Left lung (tissue), 4 donors: ENCODE measurements at regions not wholly inside any gene's neighbourhood (a gene's known extent, or its start where the extent isn't known, plus 50 kb on each side); places are given as distances from the start of the nearest gene placed in this dataset.
"Not testable (repeated sequence)": the region's sequence is repeated elsewhere in the genome, so short reads cannot be mapped to it uniquely, and the experiment has no call there.

Experiments
- ATAC-seq: fragments of 200-7000 bp; cut with Tn5 transposase; one replicate; pipeline ENCODE4 v1.9.1; 2020; ENCODE audit warnings: moderate library complexity
- DNase-seq, 4 donors: peaks; one replicate each; pipeline ENCODE4 v3.0.0-alpha.2; 2013 to 2020
- H3K27ac ChIP-seq, 2 donors: fragments of 200-600 bp; sonication (generic) in 1 of 2; one replicate each; pipeline versions ENCODE4 v1.5.0 to v1.8.0; 2020 to 2021
- H3K27me3 ChIP-seq, 2 donors: fragments of 200-600 bp; sonication (generic) in 1 of 2; one replicate each; pipeline versions ENCODE4 v1.5.0 to v1.8.0; 2020 to 2021
- H3K36me3 ChIP-seq, 2 donors: fragments of 200-600 bp; sonication (generic) in 1 of 2; one replicate each; pipeline versions ENCODE4 v1.5.0 to v1.8.0; 2020 to 2021
- H3K4me1 ChIP-seq, 2 donors: fragments of 200-600 bp; one replicate each; pipeline ENCODE4 v1.8.0; 2021
- H3K4me3 ChIP-seq, 2 donors: fragments of 200-600 bp; sonication (generic) in 1 of 2; one replicate each; pipeline versions ENCODE4 v1.5.0 to v1.8.0; 2020 to 2021; ENCODE audit warnings: mild to moderate bottlenecking in 1 of 2
- H3K9me3 ChIP-seq, 2 donors: fragments of 200-600 bp; sonication (generic) in 1 of 2; one replicate each; pipeline versions ENCODE4 v1.5.0 to v1.8.0; 2020 to 2021
- intact Hi-C, 2 donors: fragments of 100-400 bp; cut with DNase I; formaldehyde crosslinking; loops; one replicate each; pipeline versions ENCODE4 v1.11.2 to v1.14.2; 2022
- TF ChIP-seq, protein P1 (sequence below), 2 donors: fragments of 200-600 bp; sonication (generic) in 1 of 2; IDR thresholded peaks; one replicate each; pipeline versions ENCODE4 v1.5.0 to v1.8.0; 2021; ENCODE audit warnings: antibody characterized with exemption in 2 of 2
- donor health status: DM: no; HTN: yes; CAD: no.
- donor health status: DM: no; HTN: no; CAD: no.

DNA sequence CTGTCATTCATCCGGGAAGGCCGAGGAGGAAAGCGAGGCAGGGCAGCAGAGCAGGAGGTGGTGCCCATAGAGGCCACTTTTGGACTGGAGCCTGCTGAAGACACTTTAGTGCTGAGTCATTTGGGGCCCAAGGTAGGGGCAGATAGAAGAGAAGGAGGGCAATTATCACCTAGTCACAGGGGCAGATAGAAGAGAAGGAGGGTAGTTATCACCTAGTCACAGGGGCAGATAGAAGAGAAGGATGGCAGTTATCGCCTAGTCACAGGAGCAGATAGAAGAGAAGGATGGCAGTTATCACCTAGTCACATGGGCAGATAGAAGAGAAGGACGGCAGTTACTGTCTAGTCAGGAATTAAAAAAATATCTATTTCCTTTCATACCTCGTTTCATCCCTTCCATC, 1372.6 kb downstream of the FOXD4L5 start:
- intact Hi-C loops, result not testable (repeated sequence)

DNA sequence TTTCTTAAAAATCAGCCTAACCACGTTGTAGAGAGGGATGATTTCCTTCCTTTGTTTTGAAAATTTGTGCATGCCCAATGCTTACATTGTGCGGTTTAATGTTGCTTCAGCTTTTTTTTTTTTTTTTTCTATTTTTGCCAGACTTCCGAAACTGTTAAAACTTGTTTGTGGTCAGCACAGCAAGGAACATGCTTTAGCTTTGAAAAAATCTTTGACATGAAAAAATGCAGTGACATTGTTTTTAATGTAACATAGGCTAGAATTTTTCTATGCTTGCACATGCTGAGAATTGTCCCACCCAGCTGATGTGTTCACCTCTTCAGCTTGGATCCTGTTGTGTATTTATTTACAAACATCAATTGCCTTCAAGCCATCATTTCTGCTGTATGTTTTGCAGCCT, 1375.9 kb downstream of the FOXD4L5 start:
- not testable (repeated sequence) for H3K4me3 ChIP-seq, H3K27me3 ChIP-seq, ATAC-seq

More for the DNA sequence above, 1372.6 kb downstream of the FOXD4L5 start:
- H3K4me3 ChIP-seq, ATAC-seq, DNase-seq, H3K27me3 ChIP-seq, H3K27ac ChIP-seq, H3K4me1 ChIP-seq, H3K36me3 ChIP-seq: not testable (repeated sequence)
- peaks cover 0 to 24% of the 10 kb centered on the region in 2 donors for H3K9me3 ChIP-seq

DNA sequence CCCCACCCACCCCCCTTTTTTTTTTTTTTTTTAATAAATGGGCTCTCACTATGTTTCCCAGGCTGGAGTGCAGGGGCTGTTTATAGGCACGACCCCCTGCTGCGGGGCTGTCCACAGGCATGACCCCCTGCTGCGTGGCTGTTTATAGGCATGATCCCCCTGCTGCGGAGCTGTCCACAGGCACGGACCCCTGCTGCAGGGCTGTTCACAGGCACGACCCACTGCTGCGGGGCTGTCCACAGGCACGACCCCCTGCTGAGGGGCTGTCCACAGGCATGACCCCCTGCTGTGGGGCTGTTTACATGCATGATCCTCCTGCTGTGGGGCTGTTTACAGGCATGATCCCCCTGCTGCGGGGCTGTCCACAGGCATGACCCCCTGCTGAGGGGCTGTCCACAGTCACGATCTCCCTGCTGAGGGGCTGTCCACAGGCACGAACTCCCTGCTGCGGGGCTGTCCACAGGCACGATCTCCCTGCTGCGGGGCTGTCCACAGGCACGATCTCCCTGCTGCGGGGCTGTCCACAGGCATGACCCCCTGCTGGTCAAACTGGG, 1385.3 kb downstream of the FOXD4L5 start:
- intact Hi-C loops, H3K27ac ChIP-seq, H3K27me3 ChIP-seq, H3K4me3 ChIP-seq, ATAC-seq, H3K4me1 ChIP-seq, H3K36me3 ChIP-seq: not testable (repeated sequence)
- peak in 1 of 4 donors; percentile 62 for DNase-seq
- H3K9me3 ChIP-seq, result peaks cover 0 to 21% of the 10 kb centered on the region in 2 donors

More for the DNA sequence above, 1375.9 kb downstream of the FOXD4L5 start:
- H3K4me1 ChIP-seq, intact Hi-C loops, DNase-seq, H3K36me3 ChIP-seq, H3K27ac ChIP-seq: not testable (repeated sequence)
- peaks cover 0 to 21% of the 10 kb centered on the region in 2 donors for H3K9me3 ChIP-seq

DNA sequence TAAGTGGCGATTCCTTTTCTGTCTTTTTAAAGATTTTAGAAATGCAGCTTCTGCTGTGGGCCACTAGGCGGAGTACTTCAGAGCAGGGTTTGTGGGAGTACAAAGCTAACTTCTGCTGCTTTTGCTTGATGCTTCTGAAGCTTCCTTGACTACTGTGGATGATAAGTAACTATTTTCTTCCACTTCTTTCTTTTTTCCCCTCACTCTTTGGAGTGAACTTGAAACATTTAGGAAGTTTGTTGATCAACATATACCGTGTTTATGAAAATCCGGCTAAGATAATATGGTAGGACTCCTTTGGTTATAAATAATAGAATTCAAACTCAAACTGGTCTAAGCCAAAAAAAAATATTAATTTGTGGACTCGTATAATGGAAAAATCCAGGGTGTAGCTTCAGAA, 1403.6 kb downstream of the FOXD4L5 start:
- H3K9me3 ChIP-seq, result peaks cover 0 to 11% of the 10 kb centered on the region in 2 donors
- H3K36me3 ChIP-seq, H3K27me3 ChIP-seq, intact Hi-C loops, H3K27ac ChIP-seq, H3K4me1 ChIP-seq, DNase-seq, H3K4me3 ChIP-seq, ATAC-seq: not testable (repeated sequence)

DNA sequence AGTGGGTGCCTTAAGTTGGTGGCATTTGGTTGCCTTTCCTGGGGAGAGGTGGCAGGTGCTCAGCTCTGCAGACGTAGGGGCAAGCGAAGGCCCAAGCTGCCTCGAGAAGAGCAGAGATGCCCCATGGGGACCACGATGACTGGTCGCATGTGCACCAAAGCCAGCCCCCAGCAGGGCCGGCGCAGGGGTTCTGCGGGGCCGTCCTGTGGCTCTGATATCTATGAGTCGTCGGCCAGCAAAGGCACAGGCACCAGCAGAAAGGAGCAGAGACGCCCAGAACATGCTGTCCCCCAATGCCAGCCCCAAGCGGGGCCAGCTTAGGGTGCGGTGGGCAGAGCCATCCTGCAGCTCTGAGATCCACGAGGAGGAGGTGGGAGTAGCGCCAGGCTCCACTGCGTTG, 1408.6 kb downstream of the FOXD4L5 start:
- intact Hi-C loops, ATAC-seq, H3K4me1 ChIP-seq, H3K4me3 ChIP-seq, H3K27me3 ChIP-seq, H3K27ac ChIP-seq, DNase-seq, H3K36me3 ChIP-seq: not testable (repeated sequence)
- H3K9me3 ChIP-seq, result peaks cover 0 to 10% of the 10 kb centered on the region in 2 donors

DNA sequence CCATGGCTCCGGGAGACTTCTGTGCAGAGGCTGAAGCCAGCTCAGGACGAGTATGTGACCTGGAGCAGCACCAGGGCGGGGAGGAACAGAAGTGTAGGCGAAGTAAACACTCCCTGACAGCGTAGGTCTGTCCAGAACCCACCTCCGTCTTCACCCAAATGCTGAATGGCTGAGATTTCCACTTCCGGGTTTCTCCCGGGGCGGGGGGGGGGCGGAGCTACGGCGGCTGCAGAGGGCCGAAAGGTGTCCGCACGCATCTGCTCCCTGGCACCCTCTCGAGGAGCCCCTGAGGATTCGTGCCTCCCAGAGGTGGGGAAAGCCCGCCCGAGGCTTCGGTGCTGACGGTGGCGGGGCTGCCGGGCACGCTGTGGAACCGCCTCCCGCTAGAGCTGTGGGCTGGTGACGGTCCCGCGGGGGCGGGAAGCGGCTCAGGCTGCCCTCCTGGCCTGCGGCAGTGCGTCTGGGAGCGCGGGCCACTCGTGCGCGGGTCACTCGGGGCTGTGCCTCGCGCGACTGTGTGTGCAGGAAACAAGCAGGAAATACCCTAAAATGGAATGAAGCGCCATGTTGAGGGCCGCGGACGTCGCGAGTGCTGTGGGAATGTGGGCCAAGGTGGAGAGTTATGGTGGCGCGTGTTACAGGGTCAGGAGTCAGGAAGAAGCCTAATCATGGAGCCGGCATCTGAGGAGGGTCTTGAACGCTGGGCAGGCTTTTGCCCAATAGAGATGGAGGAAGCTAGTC, 1425.4 kb downstream of the FOXD4L5 start:
- H3K36me3 ChIP-seq, result no peaks in the 10 kb centered on the region
- peaks cover 0 to 25% of the 10 kb centered on the region in 2 donors for H3K9me3 ChIP-seq
- peak overlapping the region in 1 of 2 donors; percentile 20 for H3K4me3 ChIP-seq
- ATAC-seq (peak; percentile 14), DNase-seq (peak in 2 of 4 donors; percentile 3 to 70)
- H3K27ac ChIP-seq, result no peak overlapping the region
- no peaks in the 10 kb centered on the region for H3K4me1 ChIP-seq
- no peaks in the 10 kb centered on the region for H3K27me3 ChIP-seq
- intact Hi-C loops, result no loop called here
- TF ChIP-seq, protein P1, sequence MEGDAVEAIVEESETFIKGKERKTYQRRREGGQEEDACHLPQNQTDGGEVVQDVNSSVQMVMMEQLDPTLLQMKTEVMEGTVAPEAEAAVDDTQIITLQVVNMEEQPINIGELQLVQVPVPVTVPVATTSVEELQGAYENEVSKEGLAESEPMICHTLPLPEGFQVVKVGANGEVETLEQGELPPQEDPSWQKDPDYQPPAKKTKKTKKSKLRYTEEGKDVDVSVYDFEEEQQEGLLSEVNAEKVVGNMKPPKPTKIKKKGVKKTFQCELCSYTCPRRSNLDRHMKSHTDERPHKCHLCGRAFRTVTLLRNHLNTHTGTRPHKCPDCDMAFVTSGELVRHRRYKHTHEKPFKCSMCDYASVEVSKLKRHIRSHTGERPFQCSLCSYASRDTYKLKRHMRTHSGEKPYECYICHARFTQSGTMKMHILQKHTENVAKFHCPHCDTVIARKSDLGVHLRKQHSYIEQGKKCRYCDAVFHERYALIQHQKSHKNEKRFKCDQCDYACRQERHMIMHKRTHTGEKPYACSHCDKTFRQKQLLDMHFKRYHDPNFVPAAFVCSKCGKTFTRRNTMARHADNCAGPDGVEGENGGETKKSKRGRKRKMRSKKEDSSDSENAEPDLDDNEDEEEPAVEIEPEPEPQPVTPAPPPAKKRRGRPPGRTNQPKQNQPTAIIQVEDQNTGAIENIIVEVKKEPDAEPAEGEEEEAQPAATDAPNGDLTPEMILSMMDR (IDR thresholded peaks at IDR 0.05), result no peak

DNA sequence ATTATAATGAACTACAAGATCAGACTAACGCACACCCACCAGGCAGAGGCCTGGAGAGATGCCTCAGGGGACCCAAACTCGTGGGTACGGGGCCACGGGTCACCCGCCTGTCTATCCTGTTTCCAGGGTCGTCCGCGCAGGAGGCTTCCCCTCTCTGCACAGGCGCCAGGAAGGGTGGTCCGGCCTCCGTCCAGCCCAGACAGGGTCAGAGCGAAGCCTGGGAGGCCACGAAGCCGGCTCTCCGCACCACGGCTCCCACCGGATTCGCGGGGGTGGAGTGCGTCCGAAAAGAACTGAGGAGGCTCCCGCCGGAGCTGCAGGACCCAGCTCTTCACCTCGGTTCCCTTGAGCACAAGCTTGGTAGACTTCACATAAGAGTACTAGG, 1425.9 kb downstream of the FOXD4L5 start:
- ATAC-seq, intact Hi-C loops, H3K27ac ChIP-seq, H3K4me1 ChIP-seq, H3K36me3 ChIP-seq, H3K27me3 ChIP-seq: not testable (repeated sequence)
- peak in 1 of 4 donors; percentile 55 for DNase-seq
- Histone ChIP-seq H3K4me3 (peak overlapping the region in 1 of 2 donors; percentile 20), H3K9me3 (peaks cover 0 to 25% of the 10 kb centered on the region in 2 donors)

DNA sequence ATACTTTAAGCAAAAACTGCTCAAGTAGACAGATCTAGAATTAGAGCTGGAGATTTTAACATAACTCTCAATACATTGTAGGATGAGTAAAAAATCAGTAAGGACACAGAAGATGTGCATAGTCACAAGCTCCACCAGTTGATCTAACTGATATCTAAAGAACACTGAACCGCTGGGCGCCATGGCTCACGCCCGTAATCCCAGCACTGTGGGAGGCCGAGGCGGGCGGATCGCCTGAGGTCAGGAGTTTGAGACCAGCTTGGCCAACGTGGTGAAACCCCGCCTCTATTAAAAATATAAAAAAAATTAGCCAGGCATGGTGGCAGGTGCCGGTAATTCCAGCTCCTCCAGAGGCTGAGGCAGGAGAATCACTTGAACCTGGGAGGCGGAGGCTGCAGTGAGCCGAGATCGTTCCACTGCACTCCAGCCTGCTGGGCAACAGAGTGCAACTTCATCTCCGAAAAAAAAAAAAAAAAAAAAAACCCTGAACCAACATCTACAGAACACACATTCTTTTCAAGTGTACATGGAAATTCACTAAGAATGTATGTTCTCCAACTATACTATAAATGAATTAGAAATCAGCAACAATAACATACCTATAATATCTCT, 1431.8 kb downstream of the FOXD4L5 start:
- H3K27ac ChIP-seq, intact Hi-C loops, H3K4me1 ChIP-seq, H3K36me3 ChIP-seq, H3K27me3 ChIP-seq, H3K9me3 ChIP-seq, ATAC-seq, H3K4me3 ChIP-seq: not testable (repeated sequence)
- DNase-seq, result peak in 1 of 4 donors; percentile 44

DNA sequence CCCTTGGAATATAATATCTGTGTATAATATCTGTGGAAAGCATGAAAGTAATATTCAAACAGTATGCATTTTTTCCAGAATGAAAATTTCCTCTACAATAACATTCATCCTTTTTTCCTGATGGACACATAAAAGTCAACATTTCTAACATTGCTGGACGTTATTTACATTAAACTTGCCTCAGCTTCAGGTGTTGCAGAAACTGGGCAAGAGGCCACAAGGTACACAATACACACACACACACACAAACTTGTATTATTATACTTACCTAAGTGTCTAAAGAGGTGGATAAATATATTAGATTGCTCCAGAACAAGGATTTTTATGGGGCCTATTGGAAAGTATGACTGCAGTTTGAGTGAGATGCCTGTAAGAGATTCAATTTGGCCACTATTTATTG, 1460.2 kb downstream of the FOXD4L5 start:
- H3K27ac ChIP-seq, H3K4me1 ChIP-seq, H3K4me3 ChIP-seq, ATAC-seq, H3K9me3 ChIP-seq, DNase-seq, H3K36me3 ChIP-seq, intact Hi-C loops, H3K27me3 ChIP-seq: not testable (repeated sequence)

DNA sequence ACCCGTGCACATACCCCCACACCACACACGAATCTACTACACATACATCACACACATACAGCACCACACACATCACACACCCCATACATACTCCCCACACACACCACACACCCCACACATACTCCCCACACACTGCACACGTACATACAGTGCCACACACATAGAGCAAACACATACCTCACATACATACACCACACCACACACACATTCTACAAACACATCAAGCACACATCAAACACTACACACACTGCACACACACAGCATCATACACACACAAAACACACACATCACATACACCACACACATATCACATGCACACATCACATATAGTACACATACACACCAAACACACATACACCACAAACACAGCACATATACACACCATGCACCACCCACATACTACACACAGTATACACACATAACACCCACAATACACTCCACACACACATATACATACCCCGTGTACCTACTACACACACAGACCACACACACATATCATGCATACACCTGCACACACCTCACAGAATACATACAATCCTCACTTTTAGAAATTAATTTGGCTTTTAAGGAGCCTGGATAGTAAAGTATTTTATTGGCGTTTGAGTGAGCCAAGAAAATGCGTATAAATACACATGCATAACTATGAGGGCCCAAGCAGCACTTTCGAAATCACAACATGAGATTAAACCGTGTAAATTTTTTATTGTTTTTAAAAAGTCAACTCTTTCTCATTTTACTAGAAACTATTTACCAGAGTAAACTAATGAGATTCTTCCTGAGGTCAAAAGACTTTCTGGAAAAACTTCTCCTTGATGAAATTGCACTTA, 1461.4 kb downstream of the FOXD4L5 start:
- H3K27me3 ChIP-seq, H3K4me1 ChIP-seq, H3K36me3 ChIP-seq, H3K9me3 ChIP-seq, H3K4me3 ChIP-seq, DNase-seq, H3K27ac ChIP-seq, intact Hi-C loops: not testable (repeated sequence)
- ATAC-seq, result peak; percentile 83

DNA sequence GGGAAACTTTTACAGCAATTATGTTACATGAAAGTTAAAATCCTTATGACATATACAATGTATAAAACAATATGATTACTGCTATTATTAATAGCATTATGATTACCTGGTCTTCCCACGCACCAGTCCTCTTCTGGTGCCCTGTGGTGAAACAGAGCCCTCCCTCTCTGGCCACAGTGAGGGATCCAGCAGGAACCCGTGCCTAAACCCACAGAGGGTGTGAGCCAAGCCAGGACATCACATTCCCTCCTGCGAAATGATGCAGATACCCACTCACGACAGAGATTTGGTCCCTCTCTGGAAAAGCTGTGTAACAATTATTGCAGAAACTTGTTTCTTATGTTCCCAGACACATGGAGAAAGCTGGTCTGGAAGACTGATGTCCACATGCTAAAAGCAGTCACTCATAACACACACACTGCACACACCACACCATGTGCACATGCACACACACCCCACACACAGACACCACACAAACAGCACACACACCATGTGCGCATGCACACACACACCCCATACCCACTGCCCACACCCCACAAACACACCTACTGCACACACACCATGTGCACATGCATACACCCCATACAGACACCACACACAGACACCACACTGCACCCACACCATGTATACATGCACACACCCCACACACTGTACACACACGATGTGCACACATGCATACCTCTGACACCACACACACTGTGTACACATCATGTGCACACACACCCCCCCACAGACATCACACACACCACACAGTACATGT, 1462.2 kb downstream of the FOXD4L5 start:
- H3K27ac ChIP-seq, H3K27me3 ChIP-seq, H3K4me3 ChIP-seq, H3K4me1 ChIP-seq, DNase-seq, H3K9me3 ChIP-seq, intact Hi-C loops, H3K36me3 ChIP-seq: not testable (repeated sequence)
- peak; percentile 20 for ATAC-seq
